GM23338 (cell line): ENCODE measurements at regions not wholly inside any gene's neighbourhood (a gene's known extent, or its start where the extent isn't known, plus 50 kb on each side); places are given as distances from the start of the nearest gene placed in this dataset.

Experiments used
- ATAC-seq: fragments of 200-7000 bp; cut with Tn5 transposase; 3 replicates; pipeline ENCODE4 v1.9.1; 2020
- DNase-seq: peaks from one replicate; pipeline ENCODE4 v3.0.0-alpha.2; 2015; ENCODE audit warnings: low spot score
- H2AFZ ChIP-seq: fragments of 200-600 bp; sonication (generic); 2 replicates; pipeline ENCODE4 v1.8.0; 2016; ENCODE audit warnings: antibody characterized with exemption, mild to moderate bottlenecking, moderate library complexity
- H3F3A ChIP-seq: fragments of 200-600 bp; sonication (generic); replicated peaks from 2 replicates; pipeline ENCODE4 v1.8.0; 2017; ENCODE audit warnings: antibody characterized with exemption, mixed run types, low read depth
- H3K27ac ChIP-seq: fragments of 200-600 bp; sonication (generic); 2 replicates; pipeline ENCODE4 v1.6.1; 2016; ENCODE audit warnings: low read depth
- H3K27me3 ChIP-seq: fragments of 200-600 bp; sonication (generic); 2 replicates; pipeline ENCODE4 v1.8.0; 2016; ENCODE audit warnings: mild to moderate bottlenecking, mixed run types, moderate library complexity; ENCODE audit not compliant: insufficient read depth
- H3K36me3 ChIP-seq: fragments of 200-600 bp; sonication (generic); 2 replicates; pipeline ENCODE4 v1.8.0; 2016; ENCODE audit warnings: mild to moderate bottlenecking; ENCODE audit not compliant: insufficient read depth
- H3K4me1 ChIP-seq: fragments of 200-600 bp; sonication (generic); 2 replicates; pipeline ENCODE4 v1.8.0; 2016; ENCODE audit warnings: mild to moderate bottlenecking, moderate library complexity; ENCODE audit not compliant: insufficient read depth
- H3K4me2 ChIP-seq: fragments of 200-600 bp; sonication (generic); 2 replicates; pipeline ENCODE4 v1.7.1; 2017; ENCODE audit warnings: mixed run types
- H3K4me3 ChIP-seq: fragments of 200-600 bp; sonication (generic); 2 replicates; pipeline ENCODE4 v1.6.1; 2016; ENCODE audit warnings: mixed run types
- H3K79me2 ChIP-seq: fragments of 200-600 bp; sonication (generic); replicated peaks from 2 replicates; pipeline ENCODE4 v1.8.0; 2017; ENCODE audit warnings: mild to moderate bottlenecking; ENCODE audit not compliant: insufficient read depth
- H3K9me2 ChIP-seq: fragments of 200-600 bp; sonication (generic); 2 replicates; pipeline ENCODE4 v1.8.0; 2017; ENCODE audit not compliant: insufficient read depth
- H4K20me1 ChIP-seq: fragments of 200-600 bp; sonication (generic); replicated peaks from 2 replicates; pipeline ENCODE4 v1.8.0; 2017; ENCODE audit warnings: mild to moderate bottlenecking; ENCODE audit not compliant: insufficient read depth
- H3K27ac Mint-ChIP-seq: 2 replicates; pipeline ENCODE4 v1.8.0; 2020; ENCODE audit warnings: inconsistent platforms, mild to moderate bottlenecking, moderate library complexity, mixed read lengths
- H3K27me3 Mint-ChIP-seq: 3 replicates; pipeline ENCODE4 v1.8.0; 2022; ENCODE audit warnings: low read depth, mild to moderate bottlenecking, moderate library complexity, mixed read lengths, inconsistent platforms; ENCODE audit not compliant: insufficient read depth, poor library complexity
- H3K36me3 Mint-ChIP-seq: 3 replicates; pipeline ENCODE4 v1.8.0; 2021; ENCODE audit warnings: low read depth, mild to moderate bottlenecking, inconsistent platforms, moderate library complexity, mixed read lengths
- H3K4me1 Mint-ChIP-seq: 3 replicates; pipeline ENCODE4 v1.8.0; 2020; ENCODE audit warnings: mild to moderate bottlenecking, inconsistent platforms, mixed read lengths
- H3K4me3 Mint-ChIP-seq: 3 replicates; pipeline ENCODE4 v1.8.0; 2021; ENCODE audit warnings: moderate library complexity, mild to moderate bottlenecking, inconsistent platforms, mixed read lengths
- H3K9me3 Mint-ChIP-seq: 3 replicates; pipeline ENCODE4 v1.8.0; 2020; ENCODE audit warnings: moderate library complexity, mild to moderate bottlenecking, inconsistent platforms, mixed read lengths
- CREB1 ChIP-seq: fragments of 250-450 bp; sonication (Bioruptor Pico); IDR thresholded peaks from 2 replicates; pipeline ENCODE4 v1.5.0; 2020; ENCODE audit warnings: low read depth, mild to moderate bottlenecking, moderate library complexity
- ETS1 ChIP-seq: IDR thresholded peaks from 2 replicates; pipeline ENCODE4 v1.6.1; 2016; ENCODE audit warnings: antibody characterized with exemption
- EZH2 ChIP-seq: fragments of 200-600 bp; sonication (generic); IDR thresholded peaks from one replicate; pipeline ENCODE4 v1.8.0; 2017; ENCODE audit warnings: antibody characterized with exemption, mild to moderate bottlenecking, low read depth; ENCODE audit not compliant: unreplicated experiment
- EZH2phosphoT487 ChIP-seq: fragments of 200-600 bp; sonication (generic); IDR thresholded peaks from one replicate; pipeline ENCODE4 v1.8.1; 2018; ENCODE audit warnings: antibody characterized with exemption; ENCODE audit not compliant: unreplicated experiment
- JUNB ChIP-seq: IDR thresholded peaks from one replicate; pipeline ENCODE4 v1.6.1; 2016; ENCODE audit warnings: antibody characterized with exemption; ENCODE audit not compliant: unreplicated experiment
- NANOG ChIP-seq: IDR thresholded peaks from 2 replicates; pipeline ENCODE4 v1.6.1; 2016; ENCODE audit warnings: antibody characterized with exemption, borderline replicate concordance
- POLR2AphosphoS5 ChIP-seq: IDR thresholded peaks from 2 replicates; pipeline ENCODE4 v1.6.1; 2016; ENCODE audit warnings: antibody characterized with exemption, low read depth
- STAT1 ChIP-seq: IDR thresholded peaks from one replicate; pipeline ENCODE4 v1.6.1; 2016; ENCODE audit warnings: antibody characterized with exemption; ENCODE audit not compliant: unreplicated experiment
- ZNF114 ChIP-seq: fragments of 250-450 bp; sonication (Bioruptor Pico); IDR thresholded peaks from 2 replicates; pipeline ENCODE4 v1.5.0; 2020; ENCODE audit warnings: mild to moderate bottlenecking, moderate library complexity
- ZNF331 ChIP-seq: fragments of 250-450 bp; sonication (Bioruptor Pico); IDR thresholded peaks from 2 replicates; pipeline ENCODE4 v1.5.0; 2020; ENCODE audit warnings: low read depth, mild to moderate bottlenecking, moderate library complexity
- TF ChIP-seq, protein P1 (sequence below): IDR thresholded peaks from one replicate; pipeline ENCODE4 v1.6.1; 2018; ENCODE audit warnings: antibody characterized with exemption; ENCODE audit not compliant: unreplicated experiment
- TF ChIP-seq, protein P2 (sequence below), 2 experiments: fragments of 200-600 bp in 1 of 2; sonication (generic) in 1 of 2; conservative IDR thresholded peaks; 2 replicates each; pipeline versions ENCODE4 v1.5.1 to v1.6.1; 2016 to 2017; ENCODE audit warnings: antibody characterized with exemption in 2 of 2, low read depth in 2 of 2, mild to moderate bottlenecking in 2 of 2, moderate library complexity in 1 of 2
- TF ChIP-seq, protein P3 (sequence below): fragments of 250-450 bp; sonication (Bioruptor Pico); IDR thresholded peaks from 2 replicates; pipeline ENCODE4 v1.5.0; 2020; ENCODE audit warnings: mild to moderate bottlenecking, moderate library complexity

DNA sequence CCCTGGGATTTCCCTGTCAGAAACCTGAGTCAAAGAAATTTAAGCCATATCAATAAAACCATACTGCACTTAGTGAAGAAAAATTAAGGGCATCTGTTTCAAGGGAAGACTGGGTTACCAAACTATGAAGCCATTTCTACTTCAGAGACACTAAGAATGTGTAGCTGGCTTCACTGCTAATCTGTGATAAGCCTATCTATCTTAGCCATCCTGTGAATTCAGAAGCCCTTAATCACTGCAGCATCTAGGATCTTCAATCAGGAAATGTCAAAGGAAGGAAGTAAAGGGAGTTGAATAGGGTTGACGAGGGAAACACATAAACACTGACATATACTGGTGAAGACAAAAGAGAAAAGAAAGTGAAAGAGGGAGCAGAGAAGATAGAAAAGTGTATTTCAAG is 777.6 kb upstream of the DIAPH2 start:
- Histone ChIP-seq H3K9me2 (no peaks in the 10 kb centered on the region), H3K4me2 (no peak overlapping the region), H3K27me3 (no peaks in the 10 kb centered on the region), H3K79me2 (no peaks in the 10 kb centered on the region), H4K20me1 (no peaks in the 10 kb centered on the region), H2AFZ (no peak overlapping the region), H3K4me1 (no peaks in the 10 kb centered on the region), H3K4me3 (no peak overlapping the region), H3K36me3 (no peaks in the 10 kb centered on the region), H3F3A (no peaks in the 10 kb centered on the region), H3K27ac (no peak overlapping the region)
- Mint-ChIP-seq H3K4me3 (no peak overlapping the region), H3K27me3 (peaks cover 2% of the 10 kb centered on the region), H3K27ac (no peak overlapping the region), H3K9me3 (no peaks in the 10 kb centered on the region), H3K36me3 (no peaks in the 10 kb centered on the region), H3K4me1 (peaks cover 3% of the 10 kb centered on the region; the same call in 1 of the 3 replicates)
- TF ChIP-seq, protein P1, sequence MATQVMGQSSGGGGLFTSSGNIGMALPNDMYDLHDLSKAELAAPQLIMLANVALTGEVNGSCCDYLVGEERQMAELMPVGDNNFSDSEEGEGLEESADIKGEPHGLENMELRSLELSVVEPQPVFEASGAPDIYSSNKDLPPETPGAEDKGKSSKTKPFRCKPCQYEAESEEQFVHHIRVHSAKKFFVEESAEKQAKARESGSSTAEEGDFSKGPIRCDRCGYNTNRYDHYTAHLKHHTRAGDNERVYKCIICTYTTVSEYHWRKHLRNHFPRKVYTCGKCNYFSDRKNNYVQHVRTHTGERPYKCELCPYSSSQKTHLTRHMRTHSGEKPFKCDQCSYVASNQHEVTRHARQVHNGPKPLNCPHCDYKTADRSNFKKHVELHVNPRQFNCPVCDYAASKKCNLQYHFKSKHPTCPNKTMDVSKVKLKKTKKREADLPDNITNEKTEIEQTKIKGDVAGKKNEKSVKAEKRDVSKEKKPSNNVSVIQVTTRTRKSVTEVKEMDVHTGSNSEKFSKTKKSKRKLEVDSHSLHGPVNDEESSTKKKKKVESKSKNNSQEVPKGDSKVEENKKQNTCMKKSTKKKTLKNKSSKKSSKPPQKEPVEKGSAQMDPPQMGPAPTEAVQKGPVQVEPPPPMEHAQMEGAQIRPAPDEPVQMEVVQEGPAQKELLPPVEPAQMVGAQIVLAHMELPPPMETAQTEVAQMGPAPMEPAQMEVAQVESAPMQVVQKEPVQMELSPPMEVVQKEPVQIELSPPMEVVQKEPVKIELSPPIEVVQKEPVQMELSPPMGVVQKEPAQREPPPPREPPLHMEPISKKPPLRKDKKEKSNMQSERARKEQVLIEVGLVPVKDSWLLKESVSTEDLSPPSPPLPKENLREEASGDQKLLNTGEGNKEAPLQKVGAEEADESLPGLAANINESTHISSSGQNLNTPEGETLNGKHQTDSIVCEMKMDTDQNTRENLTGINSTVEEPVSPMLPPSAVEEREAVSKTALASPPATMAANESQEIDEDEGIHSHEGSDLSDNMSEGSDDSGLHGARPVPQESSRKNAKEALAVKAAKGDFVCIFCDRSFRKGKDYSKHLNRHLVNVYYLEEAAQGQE = no peak
- TF ChIP-seq EZH2 = no peak
- no peak for TF ChIP-seq JUNB
- TF ChIP-seq ZNF331 (CRISPR knock-in tag) = no peak
- no peak for TF ChIP-seq STAT1
- TF ChIP-seq EZH2phosphoT487 = no peak
- no peak for TF ChIP-seq NANOG
- TF ChIP-seq, protein P2, sequence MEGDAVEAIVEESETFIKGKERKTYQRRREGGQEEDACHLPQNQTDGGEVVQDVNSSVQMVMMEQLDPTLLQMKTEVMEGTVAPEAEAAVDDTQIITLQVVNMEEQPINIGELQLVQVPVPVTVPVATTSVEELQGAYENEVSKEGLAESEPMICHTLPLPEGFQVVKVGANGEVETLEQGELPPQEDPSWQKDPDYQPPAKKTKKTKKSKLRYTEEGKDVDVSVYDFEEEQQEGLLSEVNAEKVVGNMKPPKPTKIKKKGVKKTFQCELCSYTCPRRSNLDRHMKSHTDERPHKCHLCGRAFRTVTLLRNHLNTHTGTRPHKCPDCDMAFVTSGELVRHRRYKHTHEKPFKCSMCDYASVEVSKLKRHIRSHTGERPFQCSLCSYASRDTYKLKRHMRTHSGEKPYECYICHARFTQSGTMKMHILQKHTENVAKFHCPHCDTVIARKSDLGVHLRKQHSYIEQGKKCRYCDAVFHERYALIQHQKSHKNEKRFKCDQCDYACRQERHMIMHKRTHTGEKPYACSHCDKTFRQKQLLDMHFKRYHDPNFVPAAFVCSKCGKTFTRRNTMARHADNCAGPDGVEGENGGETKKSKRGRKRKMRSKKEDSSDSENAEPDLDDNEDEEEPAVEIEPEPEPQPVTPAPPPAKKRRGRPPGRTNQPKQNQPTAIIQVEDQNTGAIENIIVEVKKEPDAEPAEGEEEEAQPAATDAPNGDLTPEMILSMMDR (conservative IDR thresholded peaks at IDR 0.05; ENCODE audit: low read depth in 2 of 2) = no peak
- TF ChIP-seq, protein P3, sequence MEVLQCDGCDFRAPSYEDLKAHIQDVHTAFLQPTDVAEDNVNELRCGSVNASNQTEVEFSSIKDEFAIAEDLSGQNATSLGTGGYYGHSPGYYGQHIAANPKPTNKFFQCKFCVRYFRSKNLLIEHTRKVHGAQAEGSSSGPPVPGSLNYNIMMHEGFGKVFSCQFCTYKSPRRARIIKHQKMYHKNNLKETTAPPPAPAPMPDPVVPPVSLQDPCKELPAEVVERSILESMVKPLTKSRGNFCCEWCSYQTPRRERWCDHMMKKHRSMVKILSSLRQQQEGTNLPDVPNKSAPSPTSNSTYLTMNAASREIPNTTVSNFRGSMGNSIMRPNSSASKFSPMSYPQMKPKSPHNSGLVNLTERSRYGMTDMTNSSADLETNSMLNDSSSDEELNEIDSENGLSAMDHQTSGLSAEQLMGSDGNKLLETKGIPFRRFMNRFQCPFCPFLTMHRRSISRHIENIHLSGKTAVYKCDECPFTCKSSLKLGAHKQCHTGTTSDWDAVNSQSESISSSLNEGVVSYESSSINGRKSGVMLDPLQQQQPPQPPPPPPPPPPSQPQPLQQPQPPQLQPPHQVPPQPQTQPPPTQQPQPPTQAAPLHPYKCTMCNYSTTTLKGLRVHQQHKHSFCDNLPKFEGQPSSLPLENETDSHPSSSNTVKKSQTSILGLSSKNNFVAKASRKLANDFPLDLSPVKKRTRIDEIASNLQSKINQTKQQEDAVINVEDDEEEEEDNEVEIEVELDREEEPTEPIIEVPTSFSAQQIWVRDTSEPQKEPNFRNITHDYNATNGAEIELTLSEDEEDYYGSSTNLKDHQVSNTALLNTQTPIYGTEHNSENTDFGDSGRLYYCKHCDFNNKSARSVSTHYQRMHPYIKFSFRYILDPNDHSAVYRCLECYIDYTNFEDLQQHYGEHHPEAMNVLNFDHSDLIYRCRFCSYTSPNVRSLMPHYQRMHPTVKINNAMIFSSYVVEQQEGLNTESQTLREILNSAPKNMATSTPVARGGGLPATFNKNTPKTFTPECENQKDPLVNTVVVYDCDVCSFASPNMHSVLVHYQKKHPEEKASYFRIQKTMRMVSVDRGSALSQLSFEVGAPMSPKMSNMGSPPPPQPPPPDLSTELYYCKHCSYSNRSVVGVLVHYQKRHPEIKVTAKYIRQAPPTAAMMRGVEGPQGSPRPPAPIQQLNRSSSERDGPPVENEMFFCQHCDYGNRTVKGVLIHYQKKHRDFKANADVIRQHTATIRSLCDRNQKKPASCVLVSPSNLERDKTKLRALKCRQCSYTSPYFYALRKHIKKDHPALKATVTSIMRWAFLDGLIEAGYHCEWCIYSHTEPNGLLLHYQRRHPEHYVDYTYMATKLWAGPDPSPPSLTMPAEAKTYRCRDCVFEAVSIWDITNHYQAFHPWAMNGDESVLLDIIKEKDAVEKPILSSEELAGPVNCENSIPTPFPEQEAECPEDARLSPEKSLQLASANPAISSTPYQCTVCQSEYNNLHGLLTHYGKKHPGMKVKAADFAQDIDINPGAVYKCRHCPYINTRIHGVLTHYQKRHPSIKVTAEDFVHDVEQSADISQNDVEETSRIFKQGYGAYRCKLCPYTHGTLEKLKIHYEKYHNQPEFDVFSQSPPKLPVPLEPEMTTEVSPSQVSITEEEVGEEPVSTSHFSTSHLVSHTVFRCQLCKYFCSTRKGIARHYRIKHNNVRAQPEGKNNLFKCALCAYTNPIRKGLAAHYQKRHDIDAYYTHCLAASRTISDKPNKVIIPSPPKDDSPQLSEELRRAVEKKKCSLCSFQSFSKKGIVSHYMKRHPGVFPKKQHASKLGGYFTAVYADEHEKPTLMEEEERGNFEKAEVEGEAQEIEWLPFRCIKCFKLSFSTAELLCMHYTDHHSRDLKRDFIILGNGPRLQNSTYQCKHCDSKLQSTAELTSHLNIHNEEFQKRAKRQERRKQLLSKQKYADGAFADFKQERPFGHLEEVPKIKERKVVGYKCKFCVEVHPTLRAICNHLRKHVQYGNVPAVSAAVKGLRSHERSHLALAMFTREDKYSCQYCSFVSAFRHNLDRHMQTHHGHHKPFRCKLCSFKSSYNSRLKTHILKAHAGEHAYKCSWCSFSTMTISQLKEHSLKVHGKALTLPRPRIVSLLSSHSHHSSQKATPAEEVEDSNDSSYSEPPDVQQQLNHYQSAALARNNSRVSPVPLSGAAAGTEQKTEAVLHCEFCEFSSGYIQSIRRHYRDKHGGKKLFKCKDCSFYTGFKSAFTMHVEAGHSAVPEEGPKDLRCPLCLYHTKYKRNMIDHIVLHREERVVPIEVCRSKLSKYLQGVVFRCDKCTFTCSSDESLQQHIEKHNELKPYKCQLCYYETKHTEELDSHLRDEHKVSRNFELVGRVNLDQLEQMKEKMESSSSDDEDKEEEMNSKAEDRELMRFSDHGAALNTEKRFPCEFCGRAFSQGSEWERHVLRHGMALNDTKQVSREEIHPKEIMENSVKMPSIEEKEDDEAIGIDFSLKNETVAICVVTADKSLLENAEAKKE (CRISPR knock-in tag) = no peak
- no peak for TF ChIP-seq POLR2AphosphoS5
- TF ChIP-seq ZNF114 (CRISPR knock-in tag) = no peak
- TF ChIP-seq ETS1 = no peak
- no peak for TF ChIP-seq CREB1 (CRISPR knock-in tag)
- no peak for ATAC-seq
- DNase-seq = no peak
